HG02763 (cell line): ENCODE measurements at regions not wholly inside any gene's neighbourhood (a gene's known extent, or its start where the extent isn't known, plus 50 kb on each side); places are given as distances from the start of the nearest gene placed in this dataset.
A peak's percentile ranks its signal among the peaks of the same experiment; 100 is the strongest.

ENCODE experiments used
- ATAC-seq: cut with Tn5 transposase; IDR thresholded peaks from one replicate; pipeline ENCODE4 v1.9.1; 2021; ENCODE audit warnings: mild to moderate bottlenecking, moderate library complexity; ENCODE audit not compliant: unreplicated experiment

DNA sequence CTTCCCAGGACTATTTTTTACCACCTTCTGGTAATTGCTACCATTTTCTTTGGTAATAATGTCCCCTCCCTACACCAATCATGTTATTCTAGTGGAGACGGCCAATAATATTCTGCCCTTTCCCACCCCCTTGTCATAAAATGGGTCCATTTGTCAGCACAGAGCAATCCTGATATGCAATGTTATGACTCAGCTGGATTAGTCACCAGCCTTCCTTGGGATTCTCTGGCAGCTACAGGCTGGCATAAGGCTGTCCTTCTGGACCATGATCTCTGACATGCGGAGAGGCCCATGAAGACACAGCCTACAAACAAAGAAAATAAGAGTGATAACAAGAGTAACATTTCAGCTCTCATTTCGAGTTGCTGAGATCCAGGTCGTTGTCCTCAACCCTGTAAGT is 222.0 kb upstream of the CPNE8 start:
- no peak for ATAC-seq

DNA sequence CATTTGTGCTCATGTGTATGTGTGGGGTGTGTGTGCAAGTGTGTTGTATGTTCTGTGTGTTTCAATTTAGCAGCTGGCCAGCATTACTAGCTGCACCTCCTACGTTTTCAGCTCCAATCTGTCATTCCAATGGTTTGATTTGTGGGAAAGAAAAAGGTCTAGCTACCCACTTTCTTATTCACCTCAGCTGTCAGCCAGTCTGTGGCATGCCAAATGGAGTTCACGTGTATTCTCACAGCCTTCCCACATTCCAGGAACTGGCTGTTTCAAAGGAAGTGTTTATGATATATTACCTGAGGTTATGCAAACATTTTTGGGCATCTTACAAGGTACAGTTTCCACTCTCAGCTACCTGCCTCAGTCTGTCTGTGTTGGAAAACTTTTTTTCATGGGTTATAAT is 220.2 kb upstream of the CPNE8 start:
- ATAC-seq = no peak

DNA sequence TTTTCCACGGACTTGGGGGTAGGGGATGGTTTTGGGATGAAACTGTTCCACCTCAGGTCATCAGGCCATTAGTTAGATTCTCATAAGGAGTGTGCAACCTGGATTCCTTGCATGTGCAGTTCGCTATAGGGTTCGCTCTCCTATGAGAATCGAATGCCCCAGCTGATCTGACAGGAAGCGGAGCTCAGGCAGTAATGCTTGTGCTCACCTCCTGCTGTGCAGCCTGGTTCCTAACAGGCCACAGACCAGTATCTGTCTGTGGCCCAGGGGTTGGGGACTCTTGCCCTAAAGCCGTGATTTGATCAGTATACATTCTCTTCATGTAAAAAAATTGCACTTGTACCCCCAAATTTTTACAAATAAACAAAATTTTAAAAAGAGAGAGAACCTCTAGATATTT is 219.4 kb upstream of the CPNE8 start:
- ATAC-seq = no peak

DNA sequence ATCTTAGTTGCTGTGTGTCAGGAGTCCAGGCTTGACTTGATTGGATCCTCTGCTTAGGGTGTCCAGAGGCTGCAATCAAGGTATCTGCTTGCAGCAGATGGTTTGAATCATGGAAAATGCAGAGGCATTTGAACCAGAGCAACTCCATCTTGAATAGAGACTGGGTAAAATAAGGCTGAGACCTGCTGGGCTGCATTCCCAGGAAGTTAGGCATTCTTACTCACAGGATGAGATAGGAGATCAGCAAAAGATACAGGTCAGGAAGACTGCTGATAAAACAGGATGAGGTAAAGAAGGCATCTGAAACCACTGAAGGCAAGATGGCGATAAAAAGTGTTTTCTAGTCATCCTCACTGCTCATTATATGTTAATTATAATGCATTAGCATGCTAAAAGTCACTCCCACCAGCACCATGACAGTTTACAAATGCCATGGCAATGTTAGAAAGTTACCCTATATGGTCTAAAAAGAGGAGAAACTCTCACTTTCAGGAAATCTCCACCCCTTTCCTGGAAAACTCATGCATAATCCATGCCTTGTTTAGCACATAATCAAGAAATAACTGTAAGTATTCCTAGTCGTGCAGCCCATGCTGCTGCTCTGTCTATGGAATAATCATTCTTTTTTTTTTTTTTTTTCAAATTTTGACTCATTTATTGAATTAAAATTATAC is 218.3 kb upstream of the CPNE8 start:
- ATAC-seq = no peak

DNA sequence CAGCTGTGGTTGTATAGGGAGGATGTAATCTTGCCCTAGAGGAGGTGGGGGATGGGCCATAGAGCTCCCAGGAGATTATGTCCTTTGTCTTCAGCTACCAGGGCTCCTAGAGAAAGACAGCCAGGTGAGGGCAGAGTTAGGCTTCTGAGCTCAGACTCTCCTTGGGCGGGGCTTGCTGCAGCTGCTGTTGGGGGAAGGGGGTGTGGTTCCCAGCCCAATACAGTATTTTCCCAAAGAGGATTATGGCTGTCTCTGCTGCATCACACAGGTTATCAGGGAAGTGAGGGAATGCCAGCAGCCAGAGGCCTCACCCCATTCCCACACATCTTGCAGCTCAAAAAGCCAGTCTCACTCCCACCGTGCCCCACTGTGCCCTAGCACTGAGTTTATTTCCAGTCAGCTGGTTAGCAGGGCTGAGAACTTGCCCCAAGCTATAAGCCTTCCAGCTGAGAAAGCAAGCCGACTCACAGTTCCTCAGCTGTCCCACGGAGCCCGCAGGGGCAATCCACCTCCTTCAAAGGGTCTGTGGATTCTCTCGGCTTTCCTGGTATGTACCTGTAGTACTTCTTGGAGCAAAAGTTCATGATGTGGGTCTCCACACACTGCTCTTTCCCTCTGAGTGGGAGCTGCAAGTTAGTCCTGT is 217.3 kb upstream of the CPNE8 start:
- no peak for ATAC-seq

DNA sequence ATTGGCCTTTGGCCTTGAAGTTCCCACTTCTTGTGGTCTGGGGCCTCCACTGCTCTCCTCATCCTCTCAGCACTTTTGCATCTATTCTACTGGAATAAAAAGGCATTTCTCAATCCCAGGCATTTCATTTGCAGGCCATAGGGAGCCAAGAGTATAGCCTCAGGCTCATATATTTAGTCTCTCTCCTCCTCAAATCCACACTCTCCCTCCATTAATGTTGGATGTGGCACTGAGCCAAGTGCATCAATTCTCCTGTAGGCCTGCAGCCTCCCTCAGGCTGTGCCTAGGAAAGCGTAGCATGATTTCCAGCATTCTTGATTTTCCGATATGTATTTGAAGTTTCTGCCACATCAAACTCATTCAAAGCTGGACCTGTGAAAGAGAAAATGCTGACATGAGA is 211.5 kb upstream of the CPNE8 start:
- no peak for ATAC-seq

DNA sequence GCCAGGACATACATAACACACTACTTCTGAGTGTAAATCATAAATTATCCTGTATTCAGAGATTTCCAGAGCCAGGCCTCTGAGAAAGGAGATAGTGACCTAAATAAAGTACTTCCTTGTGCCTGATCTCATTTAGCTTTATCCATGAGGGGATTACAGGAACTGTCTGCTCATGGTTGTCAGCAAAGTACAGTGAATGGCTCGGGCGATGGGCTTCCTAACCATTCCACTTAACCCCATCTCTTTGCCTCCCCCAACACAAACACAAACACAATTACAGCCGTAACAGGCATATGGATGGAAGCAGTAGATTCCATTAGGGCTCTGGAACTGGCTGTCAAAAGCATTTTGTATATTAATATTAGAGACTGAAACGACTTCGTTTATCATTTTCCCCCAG is 206.7 kb upstream of the CPNE8 start:
- ATAC-seq = no peak

DNA sequence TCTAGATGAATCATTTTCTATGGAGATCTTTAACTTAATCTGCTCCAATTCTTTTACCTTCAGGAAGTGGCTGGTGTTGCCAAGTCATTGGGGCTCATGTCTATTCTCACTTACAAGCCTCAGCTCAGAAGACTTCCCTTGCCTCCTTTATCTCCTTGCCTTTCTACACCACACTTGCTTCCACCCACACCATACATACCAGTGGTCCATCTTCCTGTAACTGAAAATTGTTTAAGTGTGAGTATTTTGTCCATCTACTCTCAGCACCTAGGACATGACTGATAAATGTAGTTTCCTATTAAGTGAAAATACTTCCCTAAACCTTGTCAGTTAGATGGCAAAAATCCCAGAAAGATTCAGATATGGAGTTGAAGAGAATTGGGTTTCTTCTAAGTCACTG is 199.7 kb upstream of the CPNE8 start:
- no peak for ATAC-seq

DNA sequence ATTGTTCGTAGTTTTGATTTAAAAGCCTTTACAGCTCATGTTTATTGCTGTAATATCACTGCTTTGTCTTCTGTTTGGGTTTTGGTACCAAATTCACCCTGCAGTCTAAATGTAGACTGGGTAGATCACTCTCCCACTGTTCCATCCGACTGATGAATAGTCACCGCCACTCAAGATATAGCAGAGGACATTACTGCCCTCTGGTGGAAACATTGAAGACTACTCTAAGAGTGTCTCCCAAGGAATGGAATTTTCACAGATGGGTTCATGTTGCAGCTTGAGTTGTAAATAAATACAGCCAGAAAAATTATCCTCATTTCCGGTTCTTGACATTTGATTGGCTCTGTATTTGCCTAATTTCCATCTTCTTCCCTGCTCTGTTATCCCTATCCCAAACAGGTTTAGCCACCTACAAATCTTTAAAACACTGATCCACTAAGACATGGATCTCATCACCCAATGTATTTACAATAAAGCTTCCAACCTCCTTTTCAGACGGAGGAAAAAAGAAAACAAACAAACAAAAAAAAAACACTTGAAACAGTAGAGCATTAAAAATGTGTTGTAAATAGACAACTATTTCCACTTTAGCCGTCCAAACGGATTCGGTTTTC is 198.3 kb upstream of the CPNE8 start:
- peak; percentile 96 for ATAC-seq

DNA sequence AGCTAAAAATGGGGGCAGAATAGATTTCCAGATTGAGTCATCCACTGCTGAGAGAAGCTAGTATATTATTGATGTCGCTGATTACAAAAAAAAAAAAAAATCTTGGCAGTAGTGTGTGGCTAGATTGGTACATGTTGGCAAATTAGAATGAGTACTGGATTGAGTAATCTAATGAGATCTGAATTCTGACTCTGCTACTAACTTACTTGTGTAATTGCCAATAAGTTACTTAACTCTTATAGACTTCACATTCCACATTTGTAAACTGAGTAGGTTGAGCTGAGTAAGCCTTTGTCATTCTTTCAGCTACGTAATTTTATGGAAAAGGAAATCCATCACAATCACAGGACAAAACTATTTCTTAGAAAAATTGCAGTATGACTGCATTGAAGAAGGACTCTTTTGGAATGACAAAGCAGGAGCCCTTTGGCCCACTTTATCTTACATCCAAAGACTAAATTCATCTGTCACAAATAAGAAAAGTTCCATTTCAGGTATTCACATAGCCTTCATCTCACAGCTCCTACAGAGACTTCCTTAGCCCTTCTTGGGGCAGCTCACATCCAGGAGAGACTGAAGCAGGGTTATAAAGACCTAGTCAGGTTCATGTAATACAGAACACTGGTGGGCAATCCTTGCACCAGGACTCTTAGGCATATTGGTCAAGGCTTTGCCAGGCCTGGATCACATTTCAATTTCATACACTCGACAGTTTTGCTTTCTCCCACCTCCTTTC is 197.3 kb upstream of the CPNE8 start:
- ATAC-seq = no peak

DNA sequence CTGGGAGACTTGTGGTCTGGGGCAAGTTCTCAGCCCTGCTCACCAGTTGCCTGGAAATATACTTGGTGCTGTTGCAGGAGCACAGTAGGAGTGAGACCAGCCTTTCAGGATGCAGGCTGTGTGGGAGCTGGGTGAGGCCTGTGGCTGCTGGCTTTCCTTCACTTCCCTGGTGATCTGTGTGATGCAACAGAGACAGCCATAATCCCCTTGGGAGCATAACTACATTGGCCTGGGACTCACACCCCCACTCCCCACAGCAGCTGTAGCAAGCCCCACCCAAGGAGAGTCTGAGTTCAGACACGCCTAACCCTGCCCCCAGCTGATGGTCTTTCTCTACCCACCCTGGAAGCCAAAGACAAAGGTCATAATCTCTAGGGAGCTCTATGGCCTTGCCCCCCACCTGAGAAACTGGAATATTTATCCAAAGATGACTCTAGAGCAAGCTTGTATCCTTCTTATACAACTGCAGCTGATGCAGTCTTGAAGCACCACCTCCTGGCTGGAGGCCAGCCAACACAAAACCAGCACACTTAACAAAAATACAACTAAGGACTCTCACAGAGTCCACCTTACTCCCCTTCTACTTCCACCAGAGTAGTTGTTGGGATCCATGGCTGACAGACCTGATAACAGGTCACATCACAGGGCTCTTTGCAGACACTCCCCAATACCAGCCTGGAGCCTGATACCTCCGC is 190.4 kb upstream of the CPNE8 start:
- no peak for ATAC-seq

DNA sequence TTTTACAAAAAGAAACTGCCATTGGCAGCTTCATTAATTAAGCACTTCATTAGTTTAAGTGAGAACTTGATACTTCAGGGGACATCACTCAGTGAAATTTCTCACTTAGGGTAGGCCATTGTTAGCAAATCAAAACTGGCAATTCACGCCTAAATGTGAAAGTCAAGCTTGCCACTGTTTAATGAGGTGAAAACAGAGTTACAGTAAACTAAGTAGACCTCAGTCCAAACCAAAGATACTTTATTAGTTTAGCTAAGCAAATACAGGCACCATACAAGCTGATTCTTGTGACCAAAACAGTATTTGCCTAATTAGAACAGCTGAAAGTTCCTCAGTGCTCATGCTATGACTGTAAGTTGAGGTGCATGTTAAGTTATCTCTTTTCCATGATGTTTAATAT is 176.5 kb upstream of the CPNE8 start:
- no peak for ATAC-seq

DNA sequence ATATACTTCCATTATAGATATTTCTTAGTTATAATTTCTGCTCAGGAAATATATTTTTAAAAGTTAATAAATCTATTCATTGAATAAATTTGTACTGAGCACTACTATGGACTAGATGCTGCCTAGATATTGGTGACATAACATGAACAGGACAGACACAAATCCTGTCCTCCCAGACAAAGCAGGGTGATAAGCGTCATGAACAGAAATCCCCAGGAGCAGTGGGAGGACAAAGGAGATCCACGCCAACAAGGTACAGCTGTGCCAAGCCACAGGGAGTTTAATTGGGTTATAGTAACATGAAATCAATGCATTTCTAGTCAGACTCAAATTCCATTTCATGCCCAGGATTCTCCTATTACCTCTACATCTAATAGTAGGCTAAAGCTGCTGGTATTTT is 171.8 kb upstream of the CPNE8 start:
- ATAC-seq = no peak

DNA sequence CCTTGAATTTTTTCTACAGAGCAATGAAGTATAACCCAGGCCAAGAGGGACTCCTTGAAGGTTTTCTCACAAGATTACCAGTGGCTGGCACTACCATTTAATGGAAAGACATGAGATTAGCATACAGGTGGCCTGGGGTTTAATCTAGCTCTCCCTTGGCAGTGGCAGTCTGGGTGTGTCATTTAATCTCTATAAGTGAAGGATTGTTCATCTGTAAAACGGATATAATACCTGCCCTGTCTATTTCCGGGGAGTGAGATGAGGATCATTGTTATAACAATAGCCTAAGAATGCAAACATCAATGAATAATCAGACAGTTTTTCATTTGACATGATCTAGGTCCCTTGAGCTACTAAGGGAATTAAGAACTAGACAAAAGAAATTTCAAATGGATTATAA is 168.7 kb upstream of the CPNE8 start:
- no peak for ATAC-seq

DNA sequence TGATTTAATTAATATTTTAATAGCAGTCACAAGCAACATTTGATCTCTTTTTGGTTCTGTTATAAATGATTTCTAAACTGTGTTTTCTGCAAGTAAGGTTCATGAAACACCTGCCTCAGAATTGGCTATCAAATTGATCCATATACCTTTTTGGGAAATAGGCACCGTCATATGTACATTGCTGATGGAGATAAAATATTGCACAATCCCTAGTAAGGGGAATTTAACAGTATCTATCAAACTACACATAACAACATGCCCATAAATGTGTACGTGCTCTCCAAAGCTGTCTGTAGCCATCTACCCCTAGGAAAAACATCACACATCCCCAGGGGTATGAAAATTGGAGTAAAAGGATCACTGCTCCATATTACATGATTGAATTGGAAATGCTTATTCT is 167.3 kb upstream of the CPNE8 start:
- ATAC-seq = no peak

DNA sequence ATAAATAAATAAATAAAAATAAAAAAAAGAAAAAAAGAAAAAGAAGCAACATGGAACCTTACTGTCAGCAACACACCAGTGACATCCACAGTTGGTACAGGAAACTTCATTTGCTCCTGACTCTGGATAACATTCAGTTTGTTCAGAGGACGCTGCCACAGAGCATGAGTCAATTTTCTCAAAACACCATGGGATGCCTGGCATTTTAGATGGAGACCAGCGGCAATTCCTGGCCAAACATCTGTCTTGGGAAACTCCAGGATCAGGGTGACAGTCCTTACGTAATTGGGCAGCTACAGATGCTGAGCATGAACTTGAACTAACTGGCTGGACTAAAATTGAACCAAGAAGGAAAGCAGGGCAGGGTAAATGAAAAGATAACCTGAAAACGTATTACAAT is 166.2 kb upstream of the CPNE8 start:
- no peak for ATAC-seq

DNA sequence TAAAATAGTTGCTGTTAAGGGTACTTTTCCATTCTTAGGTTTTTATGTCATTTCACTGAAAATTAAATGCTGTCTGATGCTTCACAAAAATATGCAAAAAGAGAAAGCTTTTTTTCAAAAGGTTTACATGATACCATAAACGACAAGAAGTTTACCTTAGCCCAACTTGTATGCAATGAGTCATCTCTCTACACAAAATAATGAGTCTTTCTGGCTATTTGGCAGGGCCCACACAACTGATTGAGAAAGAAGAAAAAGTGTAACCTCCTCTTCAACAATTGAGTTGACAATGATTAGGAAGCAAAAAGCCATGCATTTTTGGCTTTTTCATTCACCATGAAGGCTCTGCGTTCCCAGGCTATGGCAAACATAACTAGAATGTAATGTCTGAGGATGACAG is 165.4 kb upstream of the CPNE8 start:
- no peak for ATAC-seq

DNA sequence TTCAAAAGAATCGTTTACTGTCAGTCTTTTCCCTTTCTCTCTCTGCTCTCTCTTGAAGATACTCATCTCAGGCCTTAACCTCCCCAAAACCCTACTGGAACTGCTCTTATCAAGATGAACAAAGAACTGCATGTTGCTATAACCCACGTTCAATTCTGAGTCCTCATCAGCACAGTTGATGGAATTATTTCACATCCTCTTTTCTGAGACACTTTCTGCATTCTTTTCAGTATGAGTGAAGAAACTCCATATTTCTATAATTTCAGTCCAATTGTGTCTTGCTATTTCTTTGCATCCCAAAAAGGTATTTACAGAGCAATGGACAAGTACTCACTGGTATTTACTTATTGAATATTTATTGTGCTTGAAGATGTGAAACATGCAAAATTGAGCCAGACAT is 160.1 kb upstream of the CPNE8 start:
- no peak for ATAC-seq

DNA sequence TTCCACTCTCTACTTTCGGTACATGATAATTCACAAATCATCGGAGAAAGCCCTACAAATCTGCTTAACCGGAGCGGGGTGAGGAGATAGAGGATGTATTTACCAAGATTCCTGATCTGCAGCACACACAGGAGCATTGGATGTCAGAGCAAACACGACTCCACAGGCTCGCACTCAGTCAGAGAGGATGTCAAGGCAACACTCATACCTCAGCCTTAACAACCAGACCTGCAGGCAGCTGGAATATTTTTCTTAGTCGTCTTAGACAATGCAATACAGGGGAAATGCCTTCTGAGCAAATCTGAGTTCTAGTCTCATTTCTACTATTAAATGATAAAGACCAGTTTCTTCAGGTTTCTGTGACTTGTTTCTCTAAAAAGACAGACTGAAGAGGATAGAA is 159.3 kb upstream of the CPNE8 start:
- ATAC-seq = no peak

DNA sequence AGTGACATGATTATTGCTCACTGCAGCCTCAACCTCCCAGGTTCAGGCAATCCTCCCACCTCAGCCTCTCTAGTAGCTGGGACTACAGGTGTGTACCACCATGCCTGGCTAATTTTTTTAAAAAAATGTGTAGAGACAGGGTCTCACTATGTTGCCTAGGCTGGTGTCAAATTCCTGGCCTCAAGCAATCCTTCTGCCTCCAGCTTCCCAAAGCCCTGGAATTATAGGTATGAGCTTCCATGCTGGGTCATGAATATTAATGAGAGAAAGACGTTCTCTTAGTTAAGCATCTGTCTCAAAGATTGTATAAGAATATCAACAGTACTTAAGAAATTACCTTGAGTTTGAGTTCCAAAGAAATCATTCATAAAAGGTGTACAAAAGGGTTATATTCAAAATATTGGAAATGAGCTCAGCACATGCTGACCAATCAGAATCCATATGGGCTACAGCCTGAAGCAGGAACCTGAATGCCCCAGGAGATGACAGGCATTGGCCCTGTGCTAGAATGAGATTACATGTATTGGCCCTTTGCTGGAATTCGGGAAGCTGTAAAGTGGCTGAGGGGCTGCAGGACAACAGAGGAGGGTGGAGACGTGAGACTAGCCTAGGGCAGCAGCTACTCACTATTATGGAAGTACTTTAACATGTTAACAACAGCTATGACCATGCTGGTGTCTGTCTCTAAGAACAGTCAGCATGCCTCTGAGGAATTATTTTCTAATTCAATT is 157.0 kb upstream of the CPNE8 start:
- no peak for ATAC-seq

DNA sequence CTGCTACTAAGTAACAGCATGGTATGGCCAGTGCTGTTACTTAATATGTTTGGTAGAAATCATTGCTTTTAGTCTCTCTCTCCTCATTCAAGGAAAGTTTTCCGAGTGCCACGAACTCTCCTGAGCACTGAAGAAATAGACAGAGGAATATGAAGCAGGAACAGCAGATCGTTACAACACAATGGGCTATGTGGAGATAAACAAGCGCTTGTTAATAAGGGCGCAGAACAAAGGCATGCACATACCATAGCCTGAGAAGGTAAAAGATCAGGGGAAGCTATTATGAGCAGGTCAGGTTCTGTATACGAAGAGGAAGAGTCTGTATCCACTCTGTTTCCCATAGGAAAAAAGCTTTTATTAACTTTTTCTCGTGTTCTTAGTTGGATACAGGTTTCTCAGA is 156.2 kb upstream of the CPNE8 start:
- no peak for ATAC-seq
